HL-60 (cell line): ENCODE measurements at regions not wholly inside any gene's neighbourhood (a gene's known extent, or its start where the extent isn't known, plus 50 kb on each side); places are given as distances from the start of the nearest gene placed in this dataset.

Experiments
- DNase-seq, 2 experiments: peaks; one replicate each; pipeline ENCODE4 v3.0.0-alpha.2; 2010 to 2020; ENCODE audit warnings: low read depth in 1 of 2, low spot score in 1 of 2
- H3K27ac ChIP-seq: fragments of 250-450 bp; sonication (Bioruptor Pico); replicated peaks from 2 replicates; pipeline ENCODE4 v1.5.1; 2020; ENCODE audit warnings: mild to moderate bottlenecking, moderate library complexity
- H3K27me3 ChIP-seq: fragments of 250-450 bp; sonication (Bioruptor Pico); 2 replicates; pipeline ENCODE4 v1.5.1; 2021; ENCODE audit warnings: mild to moderate bottlenecking, moderate library complexity; ENCODE audit not compliant: insufficient read depth, poor library complexity, severe bottlenecking
- H3K4me3 ChIP-seq: replicated peaks from 2 replicates; pipeline ENCODE4 v1.5.1; 2011; ENCODE audit warnings: mild to moderate bottlenecking, control low read depth, low read length; ENCODE audit not compliant: insufficient read depth
- CTCF ChIP-seq: IDR thresholded peaks from one replicate; pipeline ENCODE4 v1.5.1; 2011; ENCODE audit warnings: low read length, control low read depth, inconsistent platforms; ENCODE audit not compliant: insufficient read depth
- GABPA ChIP-seq: IDR thresholded peaks from 2 replicates; pipeline ENCODE4 v1.6.1; 2012; ENCODE audit warnings: low read depth
- POLR2AphosphoS5 ChIP-seq: IDR thresholded peaks from 2 replicates; pipeline ENCODE4 v1.6.1; 2012; ENCODE audit warnings: low read depth
- SPI1 ChIP-seq: IDR thresholded peaks from 2 replicates; pipeline ENCODE4 v1.6.1; 2012; ENCODE audit warnings: low read depth, mild to moderate bottlenecking, borderline replicate concordance
- TF ChIP-seq, protein P1 (sequence below): IDR thresholded peaks from 2 replicates; pipeline ENCODE4 v1.6.1; 2012; ENCODE audit warnings: low read depth; ENCODE audit not compliant: insufficient replicate concordance

DNA sequence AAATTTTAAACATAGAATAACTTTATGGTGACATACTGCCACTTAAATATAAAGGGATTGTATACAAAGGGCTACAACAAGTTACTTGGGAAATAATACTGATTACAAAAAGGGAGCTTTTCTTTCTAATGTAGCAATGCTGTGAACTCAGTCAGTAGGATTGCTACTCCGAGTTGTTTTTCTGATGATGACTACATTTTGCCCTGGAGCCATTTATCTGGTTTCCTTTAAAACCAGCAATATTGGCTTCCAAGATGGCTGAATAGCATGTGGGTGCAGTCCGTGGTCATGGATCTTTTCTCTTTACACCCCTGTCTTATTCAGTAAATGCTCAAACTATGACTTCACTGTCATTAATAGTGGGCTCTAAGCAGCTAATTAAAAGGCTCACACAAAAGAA is 92.6 kb upstream of the NEK7 start:
- H3K27ac ChIP-seq: no peak overlapping the region
- TF ChIP-seq SPI1 (no peak), CTCF (no peak), POLR2AphosphoS5 (no peak), GABPA (no peak)
- TF ChIP-seq, protein P1, sequence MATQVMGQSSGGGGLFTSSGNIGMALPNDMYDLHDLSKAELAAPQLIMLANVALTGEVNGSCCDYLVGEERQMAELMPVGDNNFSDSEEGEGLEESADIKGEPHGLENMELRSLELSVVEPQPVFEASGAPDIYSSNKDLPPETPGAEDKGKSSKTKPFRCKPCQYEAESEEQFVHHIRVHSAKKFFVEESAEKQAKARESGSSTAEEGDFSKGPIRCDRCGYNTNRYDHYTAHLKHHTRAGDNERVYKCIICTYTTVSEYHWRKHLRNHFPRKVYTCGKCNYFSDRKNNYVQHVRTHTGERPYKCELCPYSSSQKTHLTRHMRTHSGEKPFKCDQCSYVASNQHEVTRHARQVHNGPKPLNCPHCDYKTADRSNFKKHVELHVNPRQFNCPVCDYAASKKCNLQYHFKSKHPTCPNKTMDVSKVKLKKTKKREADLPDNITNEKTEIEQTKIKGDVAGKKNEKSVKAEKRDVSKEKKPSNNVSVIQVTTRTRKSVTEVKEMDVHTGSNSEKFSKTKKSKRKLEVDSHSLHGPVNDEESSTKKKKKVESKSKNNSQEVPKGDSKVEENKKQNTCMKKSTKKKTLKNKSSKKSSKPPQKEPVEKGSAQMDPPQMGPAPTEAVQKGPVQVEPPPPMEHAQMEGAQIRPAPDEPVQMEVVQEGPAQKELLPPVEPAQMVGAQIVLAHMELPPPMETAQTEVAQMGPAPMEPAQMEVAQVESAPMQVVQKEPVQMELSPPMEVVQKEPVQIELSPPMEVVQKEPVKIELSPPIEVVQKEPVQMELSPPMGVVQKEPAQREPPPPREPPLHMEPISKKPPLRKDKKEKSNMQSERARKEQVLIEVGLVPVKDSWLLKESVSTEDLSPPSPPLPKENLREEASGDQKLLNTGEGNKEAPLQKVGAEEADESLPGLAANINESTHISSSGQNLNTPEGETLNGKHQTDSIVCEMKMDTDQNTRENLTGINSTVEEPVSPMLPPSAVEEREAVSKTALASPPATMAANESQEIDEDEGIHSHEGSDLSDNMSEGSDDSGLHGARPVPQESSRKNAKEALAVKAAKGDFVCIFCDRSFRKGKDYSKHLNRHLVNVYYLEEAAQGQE: no peak
- no peak for DNase-seq
- H3K27me3 ChIP-seq: no peaks in the 10 kb centered on the region
- H3K4me3 ChIP-seq: no peak overlapping the region

- no peak overlapping the region for H3K27ac ChIP-seq
- H3K4me3 ChIP-seq: no peak overlapping the region
- peak in 1 of 2 experiments; percentile 45 for DNase-seq
- no peaks in the 10 kb centered on the region for H3K27me3 ChIP-seq
- TF ChIP-seq CTCF (no peak), SPI1 (peak; percentile 71; the same call in 1 of the 2 replicates)
Observed at GRCh38 chr1:198068285-198068684, 88.5 kb upstream of the NEK7 start.

- no peak for DNase-seq
- TF ChIP-seq POLR2AphosphoS5 (no peak), GABPA (no peak), SPI1 (no peak), CTCF (no peak)
- TF ChIP-seq, protein P1: no peak
- Histone ChIP-seq H3K4me3 (no peak overlapping the region), H3K27me3 (no peaks in the 10 kb centered on the region), H3K27ac (no peak overlapping the region)
Observed at GRCh38 chr1:198072177-198072576, 84.6 kb upstream of the NEK7 start.

- Histone ChIP-seq H3K27me3 (no peaks in the 10 kb centered on the region), H3K27ac (no peak overlapping the region), H3K4me3 (no peak overlapping the region)
- DNase-seq: no peak
- TF ChIP-seq CTCF (no peak), POLR2AphosphoS5 (no peak), SPI1 (no peak), GABPA (no peak)
- TF ChIP-seq, protein P1: no peak
Observed at GRCh38 chr1:198075296-198075695, 81.5 kb upstream of the NEK7 start.
